Endothelial cell of hepatic sinusoid (primary cell): ENCODE measurements at regions not wholly inside any gene's neighbourhood (a gene's known extent, or its start where the extent isn't known, plus 50 kb on each side); places are given as distances from the start of the nearest gene placed in this dataset.
"Not testable (repeated sequence)": the region's sequence is repeated elsewhere in the genome, so short reads cannot be mapped to it uniquely, and the experiment has no call there.

Source experiments
- in situ Hi-C: cut with HindIII; loops from 2 replicates; pipeline ENCODE4 v1.10.0; 2017; ENCODE audit warnings: low sequenced_read_pairs

DNA sequence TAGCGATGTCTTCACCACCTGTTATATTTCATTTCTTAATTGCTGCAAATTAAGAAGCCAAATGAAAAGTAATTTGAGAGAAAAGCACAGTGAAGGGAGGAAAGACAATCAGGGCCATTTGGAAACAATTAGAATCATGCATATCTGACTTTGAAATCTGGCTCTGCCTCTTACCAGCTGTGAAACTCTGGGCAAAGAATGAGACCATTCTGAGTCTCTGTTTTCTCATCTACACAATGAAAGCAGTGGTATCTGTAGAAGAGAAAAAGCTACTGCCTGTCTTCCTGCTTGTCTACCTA, 334.5 kb upstream of the CYRIA start:
- in situ Hi-C loops, result no loop called here

DNA sequence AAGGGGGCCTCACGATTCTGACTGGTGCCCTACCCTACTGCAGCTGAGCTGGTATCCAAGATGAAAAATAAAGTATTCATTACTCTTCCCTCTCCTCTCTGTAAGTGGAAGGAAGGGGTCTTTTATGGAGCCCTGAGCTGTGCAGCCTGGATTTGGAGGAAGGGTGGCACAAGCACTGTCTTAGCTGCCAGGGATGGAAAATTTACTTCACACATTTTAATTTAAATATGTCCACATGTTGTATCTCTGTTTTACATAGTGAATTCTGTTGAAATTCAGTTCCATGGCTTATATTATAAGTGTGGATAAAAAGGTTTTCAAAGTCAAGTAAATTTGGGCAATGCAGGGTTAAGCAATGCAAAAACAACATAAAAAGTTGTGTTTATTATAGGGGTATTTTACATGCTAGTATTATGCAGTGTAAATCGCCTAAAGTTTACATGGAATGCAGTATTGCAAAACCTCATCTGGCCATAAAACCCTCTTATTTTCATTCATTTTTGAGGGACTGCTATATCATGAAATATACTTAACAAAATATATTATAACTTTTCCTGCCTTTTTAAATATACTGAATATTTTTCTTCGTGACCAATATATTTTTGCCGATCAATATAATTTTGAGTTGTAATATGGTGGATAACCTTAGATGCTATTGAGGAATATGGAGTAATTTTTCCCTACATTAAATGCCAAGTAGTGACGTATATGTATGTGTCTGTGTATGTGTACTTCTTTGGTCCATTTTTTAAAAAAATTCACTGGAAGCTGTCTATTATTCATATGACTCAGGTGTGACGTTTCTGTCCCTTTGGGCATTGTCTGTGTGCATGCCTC, 333.9 kb upstream of the CYRIA start:
- in situ Hi-C loops, result no loop called here

DNA sequence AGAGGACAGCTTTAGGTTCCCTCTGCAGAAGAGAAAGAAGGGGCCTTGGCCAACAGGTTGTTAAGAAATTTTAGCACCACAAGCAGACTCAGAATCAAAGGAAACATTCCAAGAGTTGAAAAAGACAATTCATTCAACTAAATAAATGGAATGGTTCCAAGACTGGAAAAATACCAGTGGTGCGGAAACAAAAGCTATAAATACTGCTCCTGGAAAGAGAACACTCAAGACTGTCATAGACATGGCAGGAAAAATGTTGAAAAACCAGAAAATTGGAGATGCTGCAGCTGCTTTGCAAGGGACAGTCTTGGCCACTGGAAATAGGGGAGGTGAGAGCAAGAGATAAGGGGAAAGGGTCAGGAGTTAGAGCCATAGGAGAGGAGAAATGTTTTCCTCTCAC, 312.7 kb upstream of the CYRIA start:
- in situ Hi-C loops, result no loop called here

DNA sequence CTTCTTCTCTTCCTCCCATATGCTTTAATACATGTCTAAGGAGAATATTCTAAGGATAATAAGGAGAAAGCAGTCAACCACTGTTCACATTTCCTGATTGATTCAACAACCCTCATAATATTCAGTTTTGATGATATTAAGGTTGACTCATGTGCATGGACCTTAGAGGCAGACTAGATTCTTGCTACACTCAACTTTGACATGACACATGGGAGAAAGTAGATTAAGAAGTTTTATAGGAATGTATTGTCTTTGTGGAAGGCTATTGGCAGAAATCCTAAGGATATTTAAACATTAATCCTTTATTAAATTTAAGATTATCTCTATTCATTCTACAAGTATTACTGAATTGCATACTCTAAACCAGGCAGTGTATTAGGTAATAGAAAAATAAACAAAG, 309.1 kb upstream of the CYRIA start:
- in situ Hi-C loops, result no loop called here

DNA sequence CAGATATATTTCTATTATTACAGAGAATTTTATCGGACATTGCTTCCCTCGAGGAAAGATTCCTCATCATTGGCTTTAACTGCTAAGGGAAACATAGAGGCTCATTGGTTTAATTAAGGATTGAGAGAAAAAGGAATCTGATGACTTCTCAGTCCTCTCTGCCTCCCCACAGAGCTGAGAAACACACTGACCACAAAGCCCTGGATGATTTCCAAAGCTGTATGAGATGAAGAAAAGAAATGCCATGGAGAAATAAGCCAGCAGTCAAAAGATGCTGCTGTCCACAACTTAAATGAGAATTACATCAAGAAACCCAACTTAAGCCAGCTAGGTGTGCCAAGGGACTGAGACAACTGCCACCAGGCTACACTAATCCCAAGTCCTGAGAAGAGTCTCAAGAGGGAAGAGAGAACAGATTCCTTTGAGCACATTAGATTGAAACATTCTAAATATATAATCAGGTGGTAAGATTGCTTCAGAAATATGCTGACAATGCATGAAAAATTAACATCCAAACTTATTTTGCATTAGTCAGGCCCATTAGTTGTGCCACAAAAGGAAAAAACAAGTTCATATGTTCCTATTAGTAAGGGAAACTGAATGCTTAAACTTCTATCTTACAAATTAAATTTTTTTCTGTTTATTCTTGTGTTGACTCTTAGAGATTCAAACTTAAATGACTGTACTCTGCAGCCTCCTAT, 308.1 kb upstream of the CYRIA start:
- in situ Hi-C loops, result no loop called here

DNA sequence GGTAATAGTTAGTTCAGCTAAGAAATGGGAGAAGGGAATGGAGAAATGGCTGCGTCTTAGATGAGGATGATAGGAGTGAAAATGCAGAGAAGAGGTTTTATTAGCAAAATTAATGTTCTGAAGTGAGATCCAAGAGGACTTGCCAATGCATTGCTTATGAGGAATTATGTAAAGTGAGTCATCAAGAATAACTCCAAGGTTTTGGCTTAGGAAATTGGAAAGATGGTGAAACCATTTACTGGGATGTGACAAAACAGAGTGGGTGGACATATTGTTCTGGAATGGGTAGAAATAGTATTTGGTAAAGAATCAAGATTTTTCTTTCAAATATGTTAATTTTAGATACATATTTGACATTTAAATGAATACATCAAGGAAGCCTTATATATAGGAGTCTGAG, 306.6 kb upstream of the CYRIA start:
- in situ Hi-C loops, result no loop called here

DNA sequence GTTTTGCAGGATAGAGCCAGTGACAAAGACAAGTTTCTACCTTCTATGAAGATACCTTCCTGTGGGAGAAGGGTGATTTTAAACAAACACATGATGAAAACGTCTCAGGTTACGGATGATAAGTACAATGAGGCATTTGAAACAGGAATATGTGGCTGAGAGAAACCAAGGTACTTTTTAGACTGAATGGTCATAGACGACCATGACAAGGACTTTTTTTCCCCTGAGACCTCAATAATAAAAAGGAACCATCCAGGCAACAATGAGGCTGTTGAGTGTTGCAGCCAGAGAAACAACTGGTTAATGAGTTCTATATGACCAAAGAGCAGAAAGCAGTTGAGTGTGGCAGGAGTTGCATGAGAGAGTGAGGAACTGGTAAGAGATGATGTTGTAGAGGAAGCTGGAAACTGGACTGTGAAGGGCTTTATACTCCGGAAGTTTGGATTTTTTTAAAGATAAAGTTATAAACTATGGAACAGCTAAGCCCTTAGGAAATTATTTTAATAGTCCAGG, 306.1 kb upstream of the CYRIA start:
- in situ Hi-C loops, result no loop called here

DNA sequence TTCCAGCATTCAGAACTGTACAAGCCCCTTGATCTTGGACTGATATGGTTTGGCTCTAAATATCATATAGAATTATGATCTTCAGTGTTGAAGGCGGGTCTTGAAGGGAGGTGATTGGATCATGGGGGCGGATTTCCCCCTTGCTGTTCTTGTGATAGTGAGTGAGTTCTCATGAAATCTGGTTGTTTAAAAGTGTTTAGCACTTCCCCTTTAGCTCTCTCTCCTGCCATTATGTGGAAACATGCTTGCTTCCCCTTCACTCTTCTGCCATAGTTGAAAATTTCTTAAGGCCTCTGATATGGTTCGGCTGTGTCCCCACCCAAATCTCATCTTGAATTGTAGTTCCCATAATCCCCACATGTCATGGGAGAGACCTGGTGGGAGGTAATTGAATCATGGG, 305.3 kb upstream of the CYRIA start:
- in situ Hi-C loops, result not testable (repeated sequence)

DNA sequence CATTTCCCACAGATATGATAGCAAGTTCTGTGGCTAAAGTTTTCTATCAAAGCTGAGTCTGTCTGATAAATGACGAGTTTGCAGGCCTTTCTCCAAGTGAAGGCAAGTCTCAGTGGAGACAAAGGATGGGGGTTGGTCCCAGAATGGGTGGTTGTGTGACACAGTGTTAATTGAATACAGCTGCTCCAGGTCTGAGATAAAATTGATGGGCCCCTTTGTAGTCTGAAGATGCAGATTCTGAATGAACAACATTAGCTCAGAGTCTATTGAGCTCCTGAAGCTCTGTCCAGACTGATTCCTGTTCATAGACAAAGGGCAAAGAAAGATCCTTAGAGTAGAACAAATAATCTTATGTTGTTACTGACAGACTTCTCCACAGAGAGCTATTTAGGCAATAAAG, 296.9 kb upstream of the CYRIA start:
- in situ Hi-C loops, result no loop called here

DNA sequence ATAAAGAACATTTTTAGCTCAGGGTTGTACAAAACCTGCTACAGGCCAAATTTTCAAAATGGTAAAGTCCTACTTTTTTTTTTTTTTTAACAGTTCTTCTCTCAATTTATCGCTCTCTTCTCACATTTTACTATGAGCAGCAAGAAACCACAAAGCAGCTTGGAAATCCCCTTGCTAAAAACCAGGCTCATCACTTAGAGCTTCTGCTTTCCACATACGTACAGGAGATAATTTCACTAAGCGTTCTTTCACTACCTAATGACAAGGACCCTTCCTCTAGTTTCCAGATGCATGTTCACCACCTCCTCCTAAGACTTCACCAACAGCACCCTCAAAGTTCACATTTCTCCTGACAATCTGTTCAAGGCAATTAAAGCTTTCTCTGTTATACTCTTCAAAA, 294.9 kb upstream of the CYRIA start:
- in situ Hi-C loops, result no loop called here

DNA sequence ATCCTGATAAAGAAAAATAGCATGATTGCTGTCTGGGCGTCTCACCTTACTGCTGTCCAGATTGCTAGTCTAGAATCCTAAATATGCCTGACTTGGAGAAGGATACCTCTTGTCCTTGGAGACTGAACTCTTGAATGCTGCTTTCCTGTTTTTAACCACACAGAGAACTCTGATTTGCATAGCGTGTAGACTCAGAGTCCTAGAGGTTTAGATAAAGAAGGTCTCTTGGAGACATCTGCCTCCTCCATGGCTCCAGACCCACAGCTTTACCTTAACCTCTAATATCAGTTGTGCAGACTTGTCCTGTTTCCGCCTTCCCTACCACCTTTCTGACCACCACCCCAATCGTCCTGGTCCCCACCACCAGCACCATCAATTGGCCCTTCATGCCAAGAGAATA, 292.6 kb upstream of the CYRIA start:
- in situ Hi-C loops, result no loop called here

DNA sequence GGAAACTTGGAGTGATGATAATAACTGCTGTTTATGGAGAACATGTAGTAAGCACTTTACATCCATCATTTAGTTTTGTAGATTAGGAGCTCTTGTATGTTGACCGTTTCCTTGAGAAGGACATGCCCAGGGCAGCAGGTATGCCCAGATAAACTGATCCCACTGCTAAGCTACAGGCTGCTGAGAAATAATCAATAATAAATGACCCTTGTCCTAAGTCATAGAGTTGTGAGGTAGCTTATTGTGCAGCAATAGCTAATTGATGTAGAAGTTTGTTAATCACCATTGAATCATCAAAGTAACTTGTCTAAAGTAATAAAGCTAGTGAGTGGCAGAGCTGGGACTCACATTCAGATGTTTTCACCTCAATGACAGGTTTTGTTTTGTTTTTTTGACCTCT, 287.2 kb upstream of the CYRIA start:
- in situ Hi-C loops, result no loop called here

DNA sequence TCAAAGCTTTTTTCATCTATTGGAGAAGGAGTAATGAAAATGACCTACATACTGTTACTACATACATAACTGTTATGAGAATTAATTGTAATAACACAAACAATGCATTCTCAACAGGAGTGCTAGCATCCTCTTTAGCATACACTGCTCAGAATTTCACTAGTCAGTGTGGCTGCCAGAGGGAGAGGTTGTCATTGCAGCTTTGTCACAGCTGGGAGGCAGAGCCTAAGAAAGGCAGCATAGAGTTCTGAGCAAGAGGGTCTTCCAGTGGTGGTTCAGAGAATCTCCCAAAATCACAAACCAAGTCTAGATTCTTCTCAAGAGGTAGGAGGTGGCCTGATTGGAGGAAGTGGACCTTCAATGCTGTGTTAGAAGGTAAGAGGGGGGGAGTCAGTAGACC, 286.7 kb upstream of the CYRIA start:
- in situ Hi-C loops, result no loop called here

DNA sequence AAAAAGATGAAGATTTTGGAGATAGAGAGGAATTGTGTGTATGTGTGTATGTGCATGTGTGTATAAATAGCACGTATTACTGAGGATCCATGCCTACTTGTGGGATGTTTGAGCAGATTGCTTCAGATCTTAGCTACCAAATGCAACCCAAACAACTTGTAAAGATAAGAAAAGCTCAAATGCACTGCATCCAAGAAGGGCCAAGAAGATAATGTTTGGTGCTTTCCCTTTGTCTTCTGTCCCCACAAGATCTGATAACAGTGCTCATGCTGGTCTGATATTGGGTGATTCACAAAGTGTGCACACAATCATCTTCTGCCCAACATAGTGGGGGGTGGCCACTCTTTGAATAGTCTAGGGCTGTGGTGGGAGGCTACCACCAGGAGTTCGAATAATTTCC, 284.8 kb upstream of the CYRIA start:
- in situ Hi-C loops, result no loop called here

DNA sequence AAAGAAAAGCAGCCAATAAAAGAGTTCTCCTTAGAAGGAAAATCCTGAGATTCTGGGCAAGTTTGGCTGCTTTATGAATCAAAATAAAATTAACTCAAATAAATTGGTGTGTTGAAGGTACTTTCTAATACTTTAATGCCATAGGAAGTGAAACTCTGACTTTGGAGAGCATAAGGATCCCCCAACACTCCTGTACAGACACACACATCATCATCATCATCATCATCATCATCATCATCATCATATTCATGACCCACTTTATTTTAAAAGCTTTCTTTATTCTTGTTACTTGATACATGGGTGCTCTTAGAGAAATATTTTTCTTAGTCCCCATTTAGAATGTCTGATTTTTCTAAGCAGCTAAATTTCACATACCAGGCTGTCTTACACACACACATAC, 283.1 kb upstream of the CYRIA start:
- in situ Hi-C loops, result no loop called here

DNA sequence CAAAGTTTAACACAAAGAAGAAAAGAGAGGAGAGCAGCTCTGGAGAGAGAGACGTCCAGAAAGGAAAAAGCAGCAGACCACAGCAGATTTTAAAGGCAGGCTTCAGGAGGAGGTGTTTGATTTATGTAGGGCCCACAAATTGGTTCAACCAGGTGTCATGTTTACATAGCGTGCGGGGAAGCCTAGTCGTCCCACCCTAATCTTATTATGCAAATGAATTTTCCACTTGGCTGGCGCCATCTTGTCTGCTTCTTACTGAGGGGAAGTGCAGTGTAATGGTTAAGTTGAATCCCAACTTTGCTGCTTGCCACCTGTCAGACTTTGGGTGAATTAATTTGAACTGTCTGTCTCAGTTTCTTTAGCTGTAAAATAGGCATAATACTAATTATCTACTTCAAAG, 282.4 kb upstream of the CYRIA start:
- in situ Hi-C loops, result no loop called here

DNA sequence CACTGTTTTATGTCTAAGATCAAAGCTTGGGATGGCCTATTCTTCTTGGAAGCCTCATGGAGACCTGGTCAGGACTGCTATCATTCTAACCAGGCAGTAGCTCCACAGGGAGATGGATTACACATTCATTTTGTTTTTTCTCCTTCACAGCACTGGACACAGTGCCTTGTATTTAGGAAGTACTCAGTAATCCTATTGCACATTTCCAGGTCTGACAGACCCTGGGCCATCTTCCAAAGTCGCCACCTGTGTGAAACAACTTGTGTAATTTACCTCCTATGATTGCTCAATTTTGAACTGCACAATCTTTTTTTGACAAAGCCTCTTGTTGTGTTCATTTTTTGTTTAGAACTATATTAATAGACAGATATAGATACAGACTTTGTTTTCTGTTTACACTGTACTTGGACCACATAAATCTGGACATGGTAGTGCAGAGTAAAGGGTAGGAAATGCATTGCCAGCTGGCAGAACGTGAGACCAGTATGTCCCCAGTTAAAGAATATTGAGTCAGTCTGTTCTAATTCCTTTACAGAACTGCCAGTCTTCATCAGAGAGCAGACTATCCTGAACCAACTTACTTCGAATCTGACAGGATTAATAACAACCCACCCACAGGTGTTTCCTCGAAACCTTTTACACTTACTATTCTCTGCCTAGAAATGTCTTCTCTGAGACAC, 277.8 kb upstream of the CYRIA start:
- in situ Hi-C loops, result no loop called here

DNA sequence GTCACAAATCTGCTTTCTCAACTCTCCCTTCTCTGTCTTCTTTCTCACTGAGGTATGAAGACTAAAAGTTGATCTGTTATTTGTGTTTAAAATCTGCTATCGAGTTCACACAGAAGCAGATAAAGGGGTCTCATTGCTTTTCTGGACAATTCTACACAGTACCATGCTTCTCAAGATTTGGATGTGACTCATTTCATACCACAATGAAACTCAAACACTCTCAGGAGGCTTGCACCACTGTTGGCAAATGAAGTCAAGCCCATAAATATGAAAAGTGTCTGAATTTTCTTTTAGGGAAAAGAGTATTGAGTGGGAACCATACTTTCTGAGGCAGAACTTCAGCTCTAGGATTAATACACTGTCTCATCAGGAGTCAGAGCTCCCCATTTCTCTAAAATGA, 274.6 kb upstream of the CYRIA start:
- in situ Hi-C loops, result no loop called here

DNA sequence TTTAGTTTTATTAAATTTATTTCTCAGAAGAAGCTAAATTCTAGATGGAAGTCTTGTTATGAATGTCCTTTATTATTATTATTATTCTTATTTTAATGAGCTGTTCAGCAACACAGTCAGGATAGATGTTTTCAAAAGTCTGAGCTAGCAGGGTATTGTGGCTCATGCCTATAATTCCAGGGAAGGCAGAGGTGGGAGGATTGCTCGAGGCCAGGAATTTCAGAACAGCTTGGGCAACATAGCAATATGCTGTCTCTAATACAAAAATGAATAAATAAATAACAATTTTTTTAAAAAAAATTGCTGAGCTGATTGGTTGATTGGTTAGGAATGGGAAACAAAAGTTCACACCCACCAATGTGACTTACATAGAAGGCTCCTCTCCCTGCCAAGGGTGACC, 274.1 kb upstream of the CYRIA start:
- in situ Hi-C loops, result no loop called here

DNA sequence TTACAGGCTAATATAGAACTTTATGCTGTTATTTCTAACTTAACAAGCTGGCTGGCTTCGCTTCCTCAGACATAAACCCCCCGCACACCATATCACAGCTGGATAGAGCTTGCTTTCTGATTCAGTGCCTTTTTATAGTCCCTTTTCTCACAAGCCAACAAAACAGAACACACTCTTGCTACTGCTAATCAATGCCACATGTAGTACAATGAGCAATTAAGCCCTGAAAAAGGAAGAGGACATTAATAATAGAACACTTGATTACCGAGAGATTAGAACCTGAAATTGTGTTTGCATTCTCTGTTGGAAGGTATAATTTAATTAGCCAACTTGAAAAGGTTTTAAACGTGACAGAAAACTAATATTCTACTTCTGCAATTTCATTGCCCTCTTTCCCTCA, 267.7 kb upstream of the CYRIA start:
- in situ Hi-C loops, result no loop called here

DNA sequence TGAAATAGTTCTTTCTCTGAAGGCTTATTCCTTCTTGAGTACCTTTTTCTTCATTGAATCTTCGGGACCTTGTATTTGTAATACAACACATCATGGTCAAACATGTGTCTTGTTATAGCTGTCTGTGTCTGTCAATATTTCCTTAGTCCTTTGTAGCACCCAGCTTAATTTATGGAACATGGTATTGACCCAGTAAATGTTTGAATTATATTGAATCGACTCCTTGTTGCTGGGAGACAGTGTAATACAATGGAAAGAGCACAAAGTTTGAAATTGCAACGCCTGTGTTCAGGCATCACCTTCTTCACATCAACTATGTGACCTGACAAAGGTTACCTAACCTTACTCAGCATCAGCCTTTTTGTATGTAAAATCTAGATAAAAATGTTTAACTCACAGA, 267.2 kb upstream of the CYRIA start:
- in situ Hi-C loops, result no loop called here

DNA sequence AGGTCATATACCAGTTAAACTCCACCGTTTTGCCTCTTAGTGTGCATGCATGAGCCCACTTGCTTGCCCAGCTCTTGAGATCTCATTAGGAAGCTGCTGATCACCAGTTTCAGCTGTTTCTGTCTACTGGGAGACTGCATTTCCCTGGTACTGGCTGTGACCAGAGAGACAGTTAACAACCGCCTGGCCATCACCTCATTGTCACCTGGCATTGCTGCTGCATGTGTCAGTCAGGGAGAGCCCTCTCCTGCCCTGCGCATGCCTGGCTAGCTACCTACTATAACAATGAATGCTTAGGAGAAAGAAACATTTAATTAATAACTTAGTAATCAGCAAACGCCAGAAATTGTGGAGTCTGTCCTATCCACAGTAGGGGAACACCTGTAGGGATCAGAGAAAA, 265.8 kb upstream of the CYRIA start:
- in situ Hi-C loops, result no loop called here
